IPS-NIHi11 (cell line): ENCODE measurements at regions not wholly inside any gene's neighbourhood (a gene's known extent, or its start where the extent isn't known, plus 50 kb on each side); places are given as distances from the start of the nearest gene placed in this dataset.
"Not testable (repeated sequence)": the region's sequence is repeated elsewhere in the genome, so short reads cannot be mapped to it uniquely, and the experiment has no call there.

ENCODE experiments used
- DNase-seq: peaks from one replicate; pipeline ENCODE4 v3.0.0; 2012; ENCODE audit warnings: mixed read lengths, low spot score

DNA sequence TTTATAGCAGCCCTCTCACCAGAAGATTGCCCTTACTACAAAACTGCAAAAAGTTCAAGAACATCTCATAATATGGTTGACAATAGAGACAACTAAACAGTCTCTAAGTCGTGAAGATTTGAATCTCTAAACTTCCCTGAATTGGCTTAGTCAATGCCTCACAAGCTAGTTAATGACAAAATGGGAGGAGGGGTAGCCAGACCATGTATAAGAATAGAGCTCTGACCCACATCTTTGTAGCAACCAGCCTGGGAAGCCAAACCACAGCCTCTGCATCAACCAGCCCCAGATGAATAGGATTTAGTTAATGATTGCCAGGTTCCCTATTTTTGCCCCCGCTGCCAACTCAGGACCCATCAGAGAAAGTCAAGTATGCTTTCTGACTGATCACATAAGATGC is 1265.9 kb upstream of the PCDH10 start:
- DNase-seq: not testable (repeated sequence)

DNA sequence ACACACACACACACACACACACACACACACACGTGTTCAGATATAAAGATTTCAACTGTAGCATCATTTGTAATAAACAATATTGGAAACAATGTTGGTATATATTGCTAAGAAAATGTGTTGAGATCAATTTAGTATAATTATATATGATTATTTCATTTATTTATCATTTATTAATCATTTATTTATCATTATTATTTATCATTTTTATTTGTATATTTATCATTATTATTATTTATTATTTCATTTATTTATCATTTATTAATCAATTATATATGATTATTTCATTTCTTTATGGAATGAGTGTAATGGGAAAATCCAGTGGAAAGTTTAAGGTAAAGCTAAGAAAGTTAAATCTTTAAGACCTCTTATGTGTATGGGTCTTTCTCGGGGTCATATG is 1223.4 kb upstream of the PCDH10 start:
- DNase-seq: not testable (repeated sequence)

GRCh38 chr4:131967646-131968045 is 1181.4 kb upstream of the PCDH10 start:
- DNase-seq: not testable (repeated sequence)

DNA sequence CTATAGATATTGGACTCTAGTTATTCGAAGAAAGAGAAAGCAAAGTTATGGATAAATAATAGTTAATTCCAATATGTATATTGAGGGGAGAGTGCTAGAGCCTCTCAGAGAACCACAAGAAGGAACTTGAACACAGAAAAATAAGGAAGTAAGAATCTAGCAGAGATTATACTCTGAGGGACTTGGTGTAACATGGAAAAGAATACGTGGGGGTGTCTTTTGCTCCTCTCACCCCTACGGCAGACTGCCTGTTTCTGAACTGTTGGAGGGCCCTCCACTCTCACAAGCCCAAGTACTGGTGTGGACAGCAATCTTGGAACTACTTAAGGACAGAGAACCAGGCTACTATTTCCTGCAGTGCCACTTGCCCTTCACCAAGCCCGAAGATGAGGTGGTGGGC is 1174.4 kb upstream of the PCDH10 start:
- DNase-seq: no peak

DNA sequence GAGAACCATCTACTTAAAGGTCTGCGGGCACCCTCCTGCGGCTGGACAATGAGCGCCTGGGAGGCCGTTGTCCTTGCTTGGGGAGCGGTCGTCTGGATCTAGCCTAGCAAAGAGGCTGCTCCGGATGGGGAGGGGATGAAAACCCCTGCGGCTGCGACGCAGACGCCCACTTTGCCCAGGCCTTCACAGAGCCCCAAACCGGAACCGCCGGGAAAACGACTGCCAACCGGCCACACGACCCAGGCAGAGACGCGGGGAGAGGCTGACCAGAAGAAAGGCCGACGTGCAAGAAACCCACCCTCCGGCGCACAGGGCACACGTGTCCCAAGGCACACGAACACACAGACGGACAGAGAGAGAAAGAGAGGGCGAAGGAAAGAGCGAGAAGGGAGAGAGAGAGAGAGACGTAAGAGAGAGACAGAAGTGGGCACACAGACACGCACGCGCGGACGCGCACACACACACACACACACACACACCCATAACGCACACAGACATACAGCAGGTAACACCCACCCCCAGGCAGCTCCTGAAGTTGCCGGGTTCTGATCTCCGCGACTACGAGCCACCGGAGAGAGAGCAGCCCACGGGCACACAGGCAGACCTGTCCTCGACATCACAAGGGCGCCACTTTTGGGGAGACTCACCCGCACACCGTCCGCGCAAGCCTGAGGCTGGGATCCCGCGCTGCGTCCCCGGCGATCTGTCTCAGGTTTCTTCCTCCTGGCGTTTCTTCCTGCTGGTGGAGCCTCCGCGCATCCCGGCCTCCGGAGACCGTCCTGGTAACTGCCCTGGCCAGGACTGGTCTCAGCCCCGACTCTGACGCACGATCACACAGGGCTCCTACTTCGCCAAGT is 1173.6 kb upstream of the PCDH10 start:
- DNase-seq: not testable (repeated sequence)

- not testable (repeated sequence) for DNase-seq
Measured at GRCh38 chr4:131976133-131977002, 1172.7 kb upstream of the PCDH10 start.

DNA sequence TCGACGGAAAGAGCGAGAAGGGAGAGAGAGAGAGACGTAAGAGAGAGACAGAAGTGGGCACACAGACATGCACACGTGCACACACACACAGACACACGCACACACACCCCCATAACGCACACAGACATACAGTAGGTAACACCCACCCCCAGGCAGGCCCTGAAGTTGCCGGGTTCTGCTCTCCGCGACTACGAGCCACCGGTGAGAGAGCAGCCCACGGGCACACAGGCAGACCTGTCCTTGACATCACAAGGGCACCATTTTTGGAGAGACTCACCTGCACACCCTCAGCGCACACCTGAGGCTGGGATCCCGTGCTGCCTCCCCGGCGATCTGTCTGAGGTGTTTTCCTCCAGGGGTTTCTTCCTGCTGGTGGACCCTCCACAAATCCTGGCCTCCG is 1171.0 kb upstream of the PCDH10 start:
- no peak for DNase-seq

DNA sequence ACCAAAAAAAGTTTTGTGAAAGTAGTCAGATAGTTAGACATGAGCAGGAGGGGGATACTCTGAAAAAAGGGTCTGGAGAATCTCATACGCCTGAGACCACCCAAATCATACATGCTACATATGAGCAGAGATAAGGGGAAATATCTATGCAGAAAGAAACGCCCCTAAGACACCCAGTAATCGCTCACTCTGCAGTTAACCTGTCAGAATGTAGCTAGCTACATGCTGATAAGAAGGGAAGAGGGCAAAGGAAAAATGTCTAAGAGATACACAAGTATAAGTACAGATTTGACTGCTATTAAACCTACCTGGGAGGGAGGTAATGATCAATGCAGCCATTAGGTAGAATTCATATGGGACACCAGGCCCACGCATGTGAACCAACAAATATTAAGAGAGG is 1159.5 kb upstream of the PCDH10 start:
- no peak for DNase-seq

GRCh38 chr4:132001542-132001941 is 1147.6 kb upstream of the PCDH10 start:
- no peak for DNase-seq

- no peak for DNase-seq
Measured at GRCh38 chr4:132003593-132003992, 1145.5 kb upstream of the PCDH10 start.

DNA sequence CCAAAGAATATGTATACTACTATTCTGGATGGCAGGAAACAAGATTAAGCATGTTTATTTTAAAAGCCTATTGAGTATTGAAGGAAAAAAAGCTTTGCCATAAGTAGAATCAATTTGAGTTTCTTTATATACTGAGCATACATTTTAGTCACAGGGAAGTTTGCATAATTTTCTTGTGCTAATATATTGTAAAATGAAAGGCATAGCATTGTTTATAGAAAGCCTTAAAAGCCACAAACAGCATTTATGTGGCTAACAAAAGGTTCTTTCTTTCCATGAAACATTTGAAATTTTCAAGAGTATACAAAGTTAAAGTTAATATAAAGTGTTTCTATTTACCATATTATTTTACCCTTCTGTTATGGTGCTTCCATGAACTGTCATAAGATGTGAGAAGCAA is 1133.8 kb upstream of the PCDH10 start:
- DNase-seq: no peak

GRCh38 chr4:132016703-132017350 is 1132.3 kb upstream of the PCDH10 start:
- no peak for DNase-seq

DNA sequence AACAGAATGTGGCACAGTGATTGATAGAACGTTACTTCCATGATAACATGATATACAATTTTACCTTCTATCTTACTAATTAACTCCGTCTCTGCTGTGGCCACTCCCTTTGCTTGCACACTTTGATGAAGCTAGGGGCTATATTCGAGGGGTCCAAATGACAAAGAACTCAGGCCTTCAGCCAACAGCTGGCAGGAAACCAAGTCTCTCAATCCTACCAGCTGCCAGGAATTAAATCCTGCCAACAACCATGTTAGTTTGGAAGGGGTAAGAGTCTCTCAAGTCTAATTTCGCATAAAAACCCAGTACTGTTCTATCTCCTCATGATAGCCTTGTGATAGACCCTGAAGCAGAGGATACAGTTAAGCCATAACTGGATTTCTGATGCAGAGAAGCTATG is 1122.9 kb upstream of the PCDH10 start:
- DNase-seq: no peak

DNA sequence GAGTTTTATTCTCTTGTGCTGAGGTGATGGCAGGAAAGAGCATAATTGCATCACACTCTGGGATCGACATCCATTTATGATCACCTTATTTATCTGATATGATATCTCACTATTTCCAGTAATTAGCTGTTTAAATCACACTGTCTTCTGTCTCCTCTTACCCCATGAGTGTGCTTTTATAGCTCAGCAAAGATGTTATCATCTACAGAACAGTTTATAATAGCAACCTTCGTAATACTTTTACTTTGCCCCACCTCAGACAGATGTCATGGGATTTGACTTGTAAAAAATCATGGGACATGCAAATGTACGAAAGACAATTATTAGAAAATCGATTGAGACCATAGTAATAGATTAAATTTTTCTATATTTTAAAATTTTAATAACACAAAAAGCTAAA is 1122.3 kb upstream of the PCDH10 start:
- DNase-seq: no peak

- no peak for DNase-seq
Measured at GRCh38 chr4:132056496-132056895, 1092.6 kb upstream of the PCDH10 start.

DNA sequence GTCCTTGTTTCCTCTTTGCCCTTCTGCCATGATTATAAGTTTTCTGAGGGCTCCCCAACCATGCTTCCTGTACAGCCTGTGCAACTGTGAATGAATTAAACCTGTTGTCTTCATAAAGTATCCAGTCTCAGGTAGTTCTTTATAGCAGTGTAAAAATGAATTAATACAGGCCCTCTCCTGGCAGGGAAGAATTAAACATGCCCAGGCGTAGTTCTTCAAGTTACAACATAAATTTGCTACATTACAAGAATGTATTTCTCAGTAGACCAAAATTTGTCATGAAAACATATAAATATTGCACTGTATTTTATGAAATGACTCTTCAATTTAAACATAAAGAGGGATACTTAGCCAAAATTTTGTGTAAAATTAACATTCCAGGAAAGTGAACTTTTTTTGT is 1089.9 kb upstream of the PCDH10 start:
- no peak for DNase-seq

DNA sequence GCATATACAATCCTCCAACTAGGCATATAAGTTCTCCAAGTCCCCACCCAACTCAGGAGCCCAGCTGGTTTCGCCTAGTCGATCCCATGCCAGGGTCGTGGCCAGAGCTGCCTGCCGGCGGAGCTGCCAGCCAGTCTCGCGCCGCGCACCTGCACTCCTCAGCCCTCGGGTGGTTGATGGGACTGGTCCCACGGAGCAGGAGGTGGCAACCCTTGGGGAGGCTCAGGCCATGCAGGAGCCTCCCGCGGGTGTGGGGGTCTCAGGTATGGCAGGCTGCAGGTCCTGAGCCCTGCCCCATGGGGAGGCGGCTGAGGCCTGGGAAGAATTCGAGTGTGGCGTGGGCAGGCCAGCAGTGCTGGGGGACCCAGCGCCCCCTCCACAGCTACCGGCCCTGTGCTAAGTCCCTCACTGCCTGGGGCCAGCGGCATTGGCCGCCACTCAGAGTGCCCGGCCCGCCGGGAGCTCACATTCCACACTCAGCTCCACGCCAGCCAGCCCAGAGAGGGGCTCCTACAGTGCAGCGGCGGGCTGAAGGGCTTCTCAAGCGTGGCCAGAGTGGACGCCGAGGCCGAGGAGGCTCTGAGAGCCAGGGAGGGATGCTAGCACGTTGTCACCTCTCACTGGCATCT is 1086.4 kb upstream of the PCDH10 start:
- DNase-seq: no peak

GRCh38 chr4:132063829-132064228 is 1085.3 kb upstream of the PCDH10 start:
- no peak for DNase-seq

DNA sequence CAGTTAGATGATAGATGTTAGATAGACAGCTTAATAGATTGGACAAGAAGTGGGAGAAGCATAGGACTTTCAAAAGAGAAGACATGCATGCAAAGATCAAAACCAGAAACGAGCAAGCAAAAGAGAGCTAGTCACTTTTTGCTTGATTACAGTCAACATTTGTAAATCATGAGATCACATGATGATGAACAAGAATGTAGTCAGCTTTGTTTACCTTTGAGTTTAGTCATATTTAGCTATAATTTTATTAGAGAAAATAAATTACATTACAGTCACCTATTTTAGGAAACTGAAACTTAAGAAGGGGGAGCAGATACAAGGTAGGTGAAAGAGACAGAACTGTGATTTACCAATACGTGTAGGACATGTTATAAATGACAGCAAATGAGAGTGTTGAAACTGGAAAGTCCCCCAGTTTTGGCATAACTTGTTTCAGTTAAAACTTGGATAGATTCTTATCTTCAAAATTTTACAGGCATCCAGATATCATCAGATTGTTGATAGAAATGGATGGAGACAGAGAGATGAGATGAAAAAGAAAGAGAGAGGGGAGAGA is 1083.1 kb upstream of the PCDH10 start:
- no peak for DNase-seq

- DNase-seq: no peak
Measured at GRCh38 chr4:132071815-132072214, 1077.3 kb upstream of the PCDH10 start.

DNA sequence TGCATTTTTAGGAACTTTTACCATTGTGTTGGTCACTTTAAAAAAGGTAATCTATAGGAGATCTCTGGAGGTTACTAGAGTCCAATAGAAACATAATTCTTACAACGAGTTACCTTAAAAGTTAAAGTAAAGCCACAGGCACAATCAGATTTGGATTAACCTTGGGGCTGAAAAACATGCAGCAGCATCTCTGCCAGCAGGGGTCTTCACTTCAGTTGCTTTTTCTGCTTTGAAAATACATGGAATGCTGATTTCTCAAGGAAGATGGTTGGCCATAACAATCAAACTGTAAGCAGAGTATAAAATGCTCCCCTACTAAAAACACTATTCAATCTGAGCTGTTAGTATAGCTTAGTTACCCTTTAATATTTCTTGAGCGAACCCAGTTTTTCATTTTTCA is 1072.3 kb upstream of the PCDH10 start:
- DNase-seq: no peak

GRCh38 chr4:132085105-132085504 is 1064.0 kb upstream of the PCDH10 start:
- DNase-seq: no peak
